ENCODE measurements at regions not wholly inside any gene's neighbourhood (a gene's known extent, or its start where the extent isn't known, plus 50 kb on each side); places are given as distances from the start of the nearest gene placed in this dataset.

DNA sequence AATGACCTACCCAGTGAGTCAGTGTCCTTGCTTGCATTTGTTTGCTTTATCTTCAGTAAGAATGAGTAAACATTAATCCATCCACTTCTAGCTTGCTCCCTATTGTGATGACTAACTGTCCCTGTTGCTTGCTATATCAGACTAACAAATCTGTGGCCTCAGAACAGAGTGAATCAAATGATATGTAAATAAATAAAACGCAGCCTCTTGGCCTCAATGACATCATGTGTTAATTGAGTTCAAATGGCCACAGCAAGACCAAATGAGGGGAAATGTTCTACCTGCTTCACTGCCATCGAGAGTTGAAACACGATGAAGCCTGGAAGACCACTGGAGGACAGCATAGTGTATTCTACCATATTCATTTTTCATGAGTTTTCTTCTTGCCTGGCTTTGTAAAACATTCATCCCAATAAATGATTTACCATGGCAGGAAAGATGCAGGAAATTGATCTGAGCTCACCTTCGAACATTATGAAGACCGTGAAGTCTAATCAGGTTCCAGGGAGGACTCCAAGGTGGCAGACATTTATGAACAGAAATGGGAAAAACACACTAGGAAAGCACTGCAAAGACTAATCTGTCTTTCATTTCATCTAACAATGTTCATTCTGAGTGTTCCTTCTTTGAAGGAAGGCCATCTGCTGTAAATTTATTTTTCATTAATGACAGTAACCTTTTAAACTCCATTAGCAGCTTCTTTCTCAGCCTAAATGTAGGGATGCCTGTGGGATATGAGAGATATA, 1144.5 kb downstream of the TUSC7 start:
- Histone ChIP-seq H3K27ac (no peak overlapping the region), H3K36me3 (no peaks in the 10 kb centered on the region), H3K4me3 (no peak overlapping the region), H3K4me1 (no peaks in the 10 kb centered on the region), H3K9me3 (no peaks in the 10 kb centered on the region), H3K27me3 (ENCODE audit: low read depth) (no peaks in the 10 kb centered on the region)
- no peak for DNase-seq
- no peak for ATAC-seq
- intact Hi-C loops (cut with DNase I) = no loop called here
- TF ChIP-seq, protein P1, sequence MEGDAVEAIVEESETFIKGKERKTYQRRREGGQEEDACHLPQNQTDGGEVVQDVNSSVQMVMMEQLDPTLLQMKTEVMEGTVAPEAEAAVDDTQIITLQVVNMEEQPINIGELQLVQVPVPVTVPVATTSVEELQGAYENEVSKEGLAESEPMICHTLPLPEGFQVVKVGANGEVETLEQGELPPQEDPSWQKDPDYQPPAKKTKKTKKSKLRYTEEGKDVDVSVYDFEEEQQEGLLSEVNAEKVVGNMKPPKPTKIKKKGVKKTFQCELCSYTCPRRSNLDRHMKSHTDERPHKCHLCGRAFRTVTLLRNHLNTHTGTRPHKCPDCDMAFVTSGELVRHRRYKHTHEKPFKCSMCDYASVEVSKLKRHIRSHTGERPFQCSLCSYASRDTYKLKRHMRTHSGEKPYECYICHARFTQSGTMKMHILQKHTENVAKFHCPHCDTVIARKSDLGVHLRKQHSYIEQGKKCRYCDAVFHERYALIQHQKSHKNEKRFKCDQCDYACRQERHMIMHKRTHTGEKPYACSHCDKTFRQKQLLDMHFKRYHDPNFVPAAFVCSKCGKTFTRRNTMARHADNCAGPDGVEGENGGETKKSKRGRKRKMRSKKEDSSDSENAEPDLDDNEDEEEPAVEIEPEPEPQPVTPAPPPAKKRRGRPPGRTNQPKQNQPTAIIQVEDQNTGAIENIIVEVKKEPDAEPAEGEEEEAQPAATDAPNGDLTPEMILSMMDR (IDR thresholded peaks at IDR 0.05) = no peak

DNA sequence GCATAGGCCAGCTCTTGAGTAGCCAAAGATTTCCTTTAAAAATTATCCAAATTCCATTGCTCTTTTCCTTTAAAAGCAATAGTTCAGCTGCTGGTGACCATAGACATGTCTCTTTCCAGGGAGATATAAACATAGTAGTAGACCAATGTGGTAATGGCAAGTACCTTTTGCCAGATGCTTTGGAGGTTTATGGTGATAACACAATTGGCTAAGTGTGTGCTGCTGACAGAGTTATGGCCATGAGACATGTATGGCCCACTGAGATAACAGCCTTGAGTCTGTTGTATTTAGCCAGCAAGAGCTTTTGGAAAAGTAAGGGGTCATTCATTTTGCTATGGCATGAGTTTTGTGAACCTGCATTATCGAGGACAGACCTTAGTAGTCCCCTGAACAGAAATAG, 1146.8 kb downstream of the TUSC7 start:
- no peaks in the 10 kb centered on the region for H3K9me3 ChIP-seq
- no peak overlapping the region for H3K4me3 ChIP-seq
- ATAC-seq = no peak
- TF ChIP-seq, protein P1 (IDR thresholded peaks at IDR 0.05) = no peak
- H3K27me3 ChIP-seq (ENCODE audit: low read depth) = no peaks in the 10 kb centered on the region
- no peaks in the 10 kb centered on the region for H3K36me3 ChIP-seq
- intact Hi-C loops (cut with DNase I) = no loop called here
- DNase-seq = no peak
- H3K4me1 ChIP-seq = no peaks in the 10 kb centered on the region
- no peak overlapping the region for H3K27ac ChIP-seq

DNA sequence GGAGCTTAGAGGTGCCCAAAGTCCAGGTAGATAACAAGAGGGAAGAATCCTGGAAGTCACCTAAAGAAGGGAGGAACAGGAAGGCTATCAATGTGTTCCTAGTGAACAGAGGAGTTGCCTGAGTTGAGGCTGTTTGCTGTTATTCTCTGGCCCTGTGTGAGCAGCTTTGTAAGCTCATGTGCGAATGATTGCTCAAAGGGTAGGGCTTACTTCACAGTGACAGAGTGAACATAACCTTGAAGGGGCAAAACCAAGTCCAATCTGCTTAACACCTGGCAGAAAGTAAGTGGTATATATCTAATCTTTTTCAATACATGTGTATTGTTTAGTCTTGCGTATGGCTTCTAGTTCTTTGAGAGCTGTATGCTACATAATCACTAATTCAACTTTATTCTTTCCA, 1153.6 kb downstream of the TUSC7 start:
- TF ChIP-seq, protein P1 (IDR thresholded peaks at IDR 0.05) = no peak
- DNase-seq = no peak
- ATAC-seq = no peak
- H3K27ac ChIP-seq = no peak overlapping the region
- H3K27me3 ChIP-seq (ENCODE audit: low read depth) = no peaks in the 10 kb centered on the region
- intact Hi-C loops (cut with DNase I) = no loop called here
- no peak overlapping the region for H3K4me3 ChIP-seq
- no peaks in the 10 kb centered on the region for H3K36me3 ChIP-seq
- H3K9me3 ChIP-seq = no peaks in the 10 kb centered on the region
- H3K4me1 ChIP-seq = no peaks in the 10 kb centered on the region

DNA sequence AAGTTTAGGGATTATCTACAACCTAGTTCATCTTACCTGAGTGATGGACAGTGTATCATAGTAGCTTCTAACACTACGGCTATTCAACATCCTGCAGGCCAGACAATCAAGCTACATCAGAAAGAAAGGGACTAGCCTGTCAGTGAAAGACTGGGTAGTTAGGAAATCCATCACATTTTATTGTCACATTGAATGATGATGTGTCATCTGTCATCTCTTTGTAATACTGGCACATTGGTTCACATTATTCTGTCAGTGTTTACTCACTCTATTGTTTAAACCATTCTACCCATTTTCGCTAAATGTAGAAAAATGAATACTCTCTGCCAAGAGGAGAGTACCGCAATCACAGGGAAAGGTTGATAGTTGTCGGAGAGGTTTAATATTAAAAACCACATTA, 1155.8 kb downstream of the TUSC7 start:
- Histone ChIP-seq H3K27ac (no peak overlapping the region), H3K36me3 (no peaks in the 10 kb centered on the region), H3K4me1 (no peaks in the 10 kb centered on the region), H3K4me3 (no peak overlapping the region), H3K27me3 (ENCODE audit: low read depth) (no peaks in the 10 kb centered on the region), H3K9me3 (no peaks in the 10 kb centered on the region)
- intact Hi-C loops (cut with DNase I) = no loop called here
- DNase-seq (no peak), ATAC-seq (no peak)
- TF ChIP-seq, protein P1 (IDR thresholded peaks at IDR 0.05) = no peak

DNA sequence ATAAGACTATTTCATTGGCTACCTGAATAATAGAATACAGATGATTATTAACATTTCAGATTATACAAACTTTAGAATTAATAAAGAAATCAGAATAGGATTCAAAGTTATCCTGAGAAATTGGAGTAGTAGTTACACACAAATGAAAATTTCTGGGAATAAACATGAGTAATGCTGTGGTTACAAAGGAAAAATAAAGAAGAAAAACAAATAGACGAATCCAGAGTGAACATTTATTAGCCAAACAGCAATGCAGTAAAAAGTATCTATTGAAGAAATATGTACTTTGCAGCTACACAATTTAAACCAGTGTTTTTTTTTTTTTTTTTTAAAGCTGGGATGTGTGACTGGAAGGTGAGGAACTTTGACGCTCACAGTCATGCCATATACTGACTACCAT, 1159.2 kb downstream of the TUSC7 start:
- Histone ChIP-seq H3K4me3 (no peak overlapping the region), H3K4me1 (no peaks in the 10 kb centered on the region), H3K27me3 (ENCODE audit: low read depth) (no peaks in the 10 kb centered on the region), H3K36me3 (no peaks in the 10 kb centered on the region), H3K27ac (no peak overlapping the region), H3K9me3 (no peaks in the 10 kb centered on the region)
- intact Hi-C loops (cut with DNase I) = no loop called here
- DNase-seq = no peak
- TF ChIP-seq, protein P1 (IDR thresholded peaks at IDR 0.05) = no peak
- no peak for ATAC-seq

Measured in lower lobe of right lung (tissue), 2 donors.